Prostate gland (tissue), 2 donors: ENCODE measurements at regions not wholly inside any gene's neighbourhood (a gene's known extent, or its start where the extent isn't known, plus 50 kb on each side); places are given as distances from the start of the nearest gene placed in this dataset.
"Not testable (repeated sequence)": the region's sequence is repeated elsewhere in the genome, so short reads cannot be mapped to it uniquely, and the experiment has no call there.

Source experiments
- DNase-seq: peaks from one replicate; pipeline ENCODE4 v3.0.0-alpha.2; 2019; ENCODE audit warnings: low spot score
- H3K27ac ChIP-seq, 2 donors: fragments of 200-600 bp; sonication (generic); 2 replicates each; pipeline ENCODE4 v1.5.1; 2017 to 2019
- H3K27me3 ChIP-seq: fragments of 200-600 bp; sonication (generic); replicated peaks from 2 replicates; pipeline ENCODE4 v1.5.1; 2019; ENCODE audit not compliant: insufficient read depth
- H3K36me3 ChIP-seq, 2 donors: fragments of 200-600 bp; sonication (generic); 1 replicate in 1 of 2; 2 replicates in 1 of 2; pipeline versions ENCODE4 v1.5.1 to v1.8.1; 2017 to 2019
- H3K4me1 ChIP-seq: fragments of 200-600 bp; sonication (generic); replicated peaks from 2 replicates; pipeline ENCODE4 v1.5.1; 2019
- H3K4me3 ChIP-seq, 2 donors: fragments of 200-600 bp; sonication (generic); 2 replicates each; pipeline ENCODE4 v1.5.1; 2017 to 2019
- H3K9me3 ChIP-seq: fragments of 200-600 bp; sonication (generic); 2 replicates; pipeline ENCODE4 v1.5.1; 2017
- CTCF ChIP-seq, 4 experiments: fragments of 200-600 bp in 2 of 4; fragments of 450-650 bp in 2 of 4; sonication (generic) in 2 of 4; IDR thresholded peaks; 1 replicate in 3 of 4; 2 replicates in 1 of 4; pipeline ENCODE4 v1.5.1; 2016 to 2019; ENCODE audit warnings: antibody characterized with exemption in 4 of 4, mild to moderate bottlenecking in 2 of 4, moderate library complexity in 2 of 4
- POLR2A ChIP-seq: fragments of 450-650 bp; IDR thresholded peaks from one replicate; pipeline ENCODE4 v1.6.1; 2016; ENCODE audit warnings: antibody characterized with exemption, mild to moderate bottlenecking
- POLR2AphosphoS5 ChIP-seq: sonication (generic); formaldehyde crosslinking; IDR thresholded peaks from one replicate; pipeline ENCODE4 v1.6.1; 2017; ENCODE audit warnings: antibody characterized with exemption
- WGBS: methylation state at CpG from one replicate; pipeline ENCODE4 v1.1.5; 2018; 5-methylcytosine and 5-hydroxymethylcytosine counted together
- intact Hi-C: fragments of 100-400 bp; cut with DNase I; formaldehyde crosslinking; loops from one replicate; pipeline ENCODE4 v1.14.2; 2022

- Histone ChIP-seq H3K27ac (no peak overlapping the region), H3K27me3 (no peaks in the 10 kb centered on the region), H3K9me3 (no peaks in the 10 kb centered on the region), H3K36me3 (no peaks in the 10 kb centered on the region), H3K4me1 (no peaks in the 10 kb centered on the region), H3K4me3 (no peak overlapping the region)
- 98% methylated on average over 1 of the region's 1 CpG for WGBS
- TF ChIP-seq POLR2A = no peak
- no peak for TF ChIP-seq CTCF (IDR thresholded peaks at IDR 0.05)
- TF ChIP-seq POLR2AphosphoS5 = no peak
- intact Hi-C loops = no loop called here
- DNase-seq = no peak
Observed at GRCh38 chr7:84923348-84923747, 263.5 kb downstream of the SEMA3D start.

GRCh38 chr7:84921154-84921553, 265.7 kb downstream of the SEMA3D start:
- Histone ChIP-seq H3K36me3 (no peaks in the 10 kb centered on the region), H3K27ac (no peak overlapping the region), H3K4me3 (no peak overlapping the region), H3K27me3 (no peaks in the 10 kb centered on the region), H3K9me3 (no peaks in the 10 kb centered on the region), H3K4me1 (no peaks in the 10 kb centered on the region)
- TF ChIP-seq POLR2AphosphoS5 (no peak), CTCF (IDR thresholded peaks at IDR 0.05) (no peak), POLR2A (no peak)
- no peak for DNase-seq
- intact Hi-C loops = no loop called here
- 85% methylated on average over 2 of the region's 2 CpGs for WGBS

GRCh38 chr7:84916973-84917372, 269.9 kb downstream of the SEMA3D start:
- not testable (repeated sequence) for H3K36me3 ChIP-seq, H3K4me3 ChIP-seq

GRCh38 chr7:84916161-84916560, 270.7 kb downstream of the SEMA3D start:
- Histone ChIP-seq H3K9me3 (no peaks in the 10 kb centered on the region), H3K4me1 (no peaks in the 10 kb centered on the region), H3K27me3 (no peaks in the 10 kb centered on the region), H3K36me3 (no peaks in the 10 kb centered on the region), H3K27ac (no peak overlapping the region), H3K4me3 (no peak overlapping the region)
- intact Hi-C loops = no loop called here
- no peak for DNase-seq
- WGBS = 69% methylated on average over 3 of the region's 3 CpGs
- TF ChIP-seq POLR2A (no peak), CTCF (IDR thresholded peaks at IDR 0.05) (no peak), POLR2AphosphoS5 (no peak)

More at GRCh38 chr7:84916973-84917372, 269.9 kb downstream of the SEMA3D start:
- DNase-seq, H3K4me1 ChIP-seq, H3K9me3 ChIP-seq, intact Hi-C loops, H3K27me3 ChIP-seq, H3K27ac ChIP-seq: not testable (repeated sequence)
- WGBS = 95% methylated on average over 8 of the region's 8 CpGs

- Histone ChIP-seq H3K27ac (no peak overlapping the region), H3K4me1 (no peaks in the 10 kb centered on the region), H3K4me3 (no peak overlapping the region), H3K9me3 (no peaks in the 10 kb centered on the region), H3K27me3 (no peaks in the 10 kb centered on the region), H3K36me3 (no peaks in the 10 kb centered on the region)
- DNase-seq = no peak
- intact Hi-C loops = no loop called here
- TF ChIP-seq CTCF (IDR thresholded peaks at IDR 0.05) (no peak), POLR2A (no peak), POLR2AphosphoS5 (no peak)
- 93% methylated on average over 1 of the region's 1 CpG for WGBS
Observed at GRCh38 chr7:84914598-84914997, 272.3 kb downstream of the SEMA3D start.
